ENCODE measurements at regions not wholly inside any gene's neighbourhood (a gene's known extent, or its start where the extent isn't known, plus 50 kb on each side); places are given as distances from the start of the nearest gene placed in this dataset.
"Not testable (repeated sequence)": the region's sequence is repeated elsewhere in the genome, so short reads cannot be mapped to it uniquely, and the experiment has no call there.

DNA sequence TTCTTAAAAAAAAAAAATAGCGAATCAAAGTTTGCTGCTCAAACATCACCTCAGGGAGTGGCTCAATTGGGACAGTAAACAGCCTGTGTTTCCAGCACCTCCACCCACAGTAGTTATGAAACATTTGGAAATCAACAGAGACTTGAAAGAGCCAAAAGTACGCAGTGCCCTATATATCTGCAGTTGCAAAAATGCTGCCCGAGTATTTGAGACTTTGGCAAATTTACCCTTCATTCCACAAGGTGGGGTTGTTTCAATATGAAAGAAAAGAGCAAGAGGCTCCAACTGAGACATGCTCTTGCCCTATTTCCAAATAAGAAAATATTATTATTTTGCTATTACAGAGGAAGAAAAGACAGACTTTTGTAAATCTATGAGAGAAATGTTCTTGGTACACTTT is 851.1 kb upstream of the RAG2 start:
- no peak for DNase-seq (ENCODE audit: low read depth, low spot score)

DNA sequence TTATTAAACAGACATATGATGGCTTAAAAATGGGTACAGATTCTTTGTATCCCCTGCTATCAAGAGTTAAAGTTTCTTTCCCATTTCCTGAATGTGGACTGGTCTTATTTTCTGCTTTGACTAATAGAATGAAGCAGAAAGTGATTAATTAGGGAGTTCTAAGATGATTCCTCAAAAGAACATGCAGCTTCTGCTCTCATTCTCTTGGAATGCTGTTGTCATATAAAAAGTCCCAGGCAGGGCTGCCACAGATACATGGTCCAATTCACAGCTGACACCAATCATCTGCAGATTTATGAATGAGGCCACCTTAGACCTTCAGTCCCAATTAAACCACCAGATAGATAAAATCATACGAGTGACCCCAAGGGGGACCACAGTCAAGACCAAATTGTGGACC is 844.5 kb upstream of the RAG2 start:
- no peak for DNase-seq (ENCODE audit: low read depth, low spot score)

DNA sequence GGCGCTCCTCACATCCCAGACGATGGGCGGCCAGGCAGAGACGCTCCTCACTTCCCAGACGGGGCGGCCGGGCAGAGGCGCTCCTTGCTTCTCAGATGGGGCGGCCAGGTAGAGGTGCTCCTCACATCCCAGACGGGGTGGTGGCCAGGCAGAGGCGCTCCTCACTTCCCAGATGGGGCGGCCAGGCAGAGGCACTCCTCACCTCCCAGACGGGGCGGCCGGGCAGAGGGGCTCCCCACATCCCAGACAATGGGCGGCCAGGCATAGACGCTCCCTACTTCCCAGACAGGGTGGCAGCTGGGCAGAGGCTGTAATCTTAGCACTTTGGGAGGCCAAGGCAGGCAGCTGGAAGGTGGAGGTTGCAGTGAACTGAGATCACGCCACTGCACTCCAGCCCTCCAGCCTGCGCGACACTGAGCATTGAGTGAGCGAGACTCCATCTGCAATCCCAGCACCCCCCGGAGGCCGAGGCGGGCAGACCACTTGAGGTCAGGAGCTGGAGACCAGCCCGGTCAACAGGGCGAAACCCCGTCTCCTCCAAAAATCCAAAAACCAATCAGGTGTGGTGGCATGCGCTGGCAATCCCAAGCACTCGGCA is 833.7 kb upstream of the RAG2 start:
- not testable (repeated sequence) for DNase-seq (ENCODE audit: low read depth, low spot score)

DNA sequence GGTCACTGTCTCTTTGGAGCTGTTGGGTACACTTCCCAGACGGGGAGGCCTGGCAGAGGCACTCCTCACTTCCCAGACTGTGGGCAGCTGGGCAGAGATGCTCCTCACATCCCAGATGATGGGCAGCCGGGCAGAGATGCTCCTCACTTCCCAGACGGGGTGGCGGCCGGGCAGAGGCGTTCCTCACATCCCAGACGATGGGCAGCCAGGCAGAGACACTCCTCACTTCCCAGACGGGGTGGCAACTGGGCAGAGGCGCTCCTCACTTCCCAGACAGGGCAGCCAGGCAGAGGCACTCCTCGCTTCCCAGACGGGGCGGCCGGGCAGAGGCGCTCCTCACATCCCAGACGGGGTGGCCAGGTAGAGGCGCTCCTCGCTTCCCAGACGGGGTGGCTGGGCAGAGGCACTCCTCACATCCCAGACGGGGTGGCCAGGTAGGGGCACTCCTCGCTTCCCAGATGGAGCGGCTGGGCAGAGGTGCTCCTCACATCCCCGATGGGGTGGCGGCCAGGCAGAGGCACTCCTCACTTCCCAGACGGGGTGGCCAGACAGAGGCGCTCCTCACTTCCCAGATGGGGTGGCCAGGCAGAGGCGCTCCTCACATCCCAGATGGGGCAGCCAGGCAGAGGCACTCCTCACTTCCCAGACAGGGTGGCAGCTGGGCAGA is 833.1 kb upstream of the RAG2 start:
- not testable (repeated sequence) for DNase-seq (ENCODE audit: low read depth, low spot score)

DNA sequence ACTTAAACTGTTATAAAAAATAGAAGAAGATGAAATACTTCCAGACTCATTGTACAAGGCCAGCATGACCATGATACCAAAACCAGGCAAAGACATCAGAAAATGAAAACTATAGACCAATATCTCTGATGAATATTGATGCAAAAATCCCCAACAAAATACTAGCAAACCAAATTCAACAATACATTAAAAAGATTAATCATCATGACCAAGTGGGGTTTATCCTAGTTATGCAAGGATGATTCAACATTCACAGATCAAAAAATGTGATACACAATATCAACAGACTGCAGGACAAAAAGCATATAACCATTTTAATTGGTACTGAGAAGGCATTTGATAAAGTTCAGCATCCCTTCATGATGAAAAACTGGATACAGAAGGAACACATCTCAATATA is 824.5 kb upstream of the RAG2 start:
- no peak for DNase-seq (ENCODE audit: low read depth, low spot score)

DNA sequence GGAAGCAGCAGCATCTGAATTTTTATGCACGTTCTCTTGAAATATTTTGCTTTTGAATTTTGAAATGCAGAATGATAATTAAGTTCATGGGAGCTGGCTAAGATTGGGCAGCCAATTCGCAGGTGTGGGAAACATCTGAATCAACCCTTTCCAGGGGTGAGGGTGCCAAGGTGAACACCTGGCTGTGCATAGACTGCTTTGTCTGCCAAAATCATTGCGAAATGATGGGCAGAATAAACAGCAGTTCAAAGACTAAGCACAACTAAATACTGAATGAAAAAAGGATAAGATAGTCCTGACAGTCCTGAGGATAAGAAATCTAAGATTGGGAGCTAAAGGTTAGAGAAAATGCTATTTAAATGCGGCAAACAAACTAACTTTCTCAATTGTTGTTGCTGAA is 813.3 kb upstream of the RAG2 start:
- DNase-seq (ENCODE audit: low read depth, low spot score), result no peak

DNA sequence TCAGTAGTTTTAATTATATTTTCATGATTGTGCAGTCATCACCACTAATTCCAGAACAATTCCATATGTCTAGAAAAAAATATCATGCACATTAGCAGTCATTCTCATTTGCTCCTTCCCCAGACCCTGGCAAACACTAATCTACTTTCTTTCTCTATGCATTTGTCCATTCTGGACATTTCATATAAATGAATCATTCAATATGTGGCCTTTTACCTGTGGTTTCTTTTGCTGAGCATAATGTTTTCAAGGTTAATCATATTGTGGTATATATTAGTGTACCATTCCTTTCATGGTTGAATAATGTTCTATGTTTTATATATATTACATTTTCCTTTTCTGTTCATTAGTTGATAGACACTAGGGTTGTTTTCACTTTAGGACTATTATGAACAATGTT is 811.1 kb upstream of the RAG2 start:
- no peak for DNase-seq (ENCODE audit: low read depth, low spot score)

DNA sequence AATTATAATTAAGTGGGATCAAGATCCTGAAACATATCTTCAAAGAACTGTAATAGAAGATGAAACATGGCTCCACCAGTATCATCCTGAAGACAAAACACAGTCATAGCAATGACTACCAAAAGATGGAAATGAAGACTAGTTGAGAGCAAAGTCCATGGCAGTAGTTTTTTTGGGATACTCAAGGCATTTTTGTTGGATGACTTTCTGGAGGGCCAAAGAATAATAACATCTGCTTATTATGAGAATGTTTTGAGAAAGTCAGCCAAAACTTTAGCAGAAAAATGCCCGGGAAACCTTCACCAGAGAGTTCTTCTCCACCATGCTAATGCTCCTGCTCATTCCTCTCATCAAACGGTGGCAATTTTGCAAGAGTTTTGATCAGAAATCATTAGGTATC is 809.4 kb upstream of the RAG2 start:
- DNase-seq (ENCODE audit: low read depth, low spot score), result no peak

DNA sequence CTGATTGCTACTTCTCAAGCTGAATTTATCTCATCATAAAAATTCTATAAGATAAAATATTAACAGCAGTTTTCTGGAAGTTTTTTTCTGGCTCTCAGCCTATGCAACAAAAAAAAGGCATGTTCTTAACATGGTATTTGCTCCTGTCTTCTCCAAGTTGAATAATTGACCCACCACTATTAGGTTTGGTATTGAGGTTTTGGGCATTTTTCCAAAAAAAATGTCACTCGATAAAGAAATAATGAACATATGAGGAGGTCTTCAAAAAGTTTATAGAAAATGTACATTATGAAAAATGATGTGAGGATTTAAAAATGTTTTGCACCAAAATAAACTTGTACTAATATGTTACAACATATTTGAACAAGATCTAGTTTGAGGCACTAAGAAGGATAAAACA is 808.6 kb upstream of the RAG2 start:
- no peak for DNase-seq (ENCODE audit: low read depth, low spot score)

DNA sequence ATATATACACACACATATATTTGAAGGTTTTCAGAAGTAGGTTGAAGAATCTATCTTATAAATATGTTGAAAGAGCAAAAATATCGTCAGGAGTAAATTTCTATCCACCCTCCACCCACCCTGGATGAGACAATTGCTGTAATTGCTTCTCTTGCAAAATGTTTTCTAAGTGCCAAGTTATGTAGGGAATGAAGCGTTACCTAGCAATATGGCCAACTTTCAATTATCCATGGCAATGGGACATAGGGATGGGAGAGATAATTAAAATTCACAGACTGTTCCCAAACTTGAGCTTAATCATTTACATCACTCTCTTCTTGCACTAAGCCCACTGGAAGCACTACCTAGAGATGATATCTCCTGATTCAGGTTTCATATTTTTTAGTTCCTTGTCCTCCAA is 806.2 kb upstream of the RAG2 start:
- no peak for DNase-seq (ENCODE audit: low read depth, low spot score)

DNA sequence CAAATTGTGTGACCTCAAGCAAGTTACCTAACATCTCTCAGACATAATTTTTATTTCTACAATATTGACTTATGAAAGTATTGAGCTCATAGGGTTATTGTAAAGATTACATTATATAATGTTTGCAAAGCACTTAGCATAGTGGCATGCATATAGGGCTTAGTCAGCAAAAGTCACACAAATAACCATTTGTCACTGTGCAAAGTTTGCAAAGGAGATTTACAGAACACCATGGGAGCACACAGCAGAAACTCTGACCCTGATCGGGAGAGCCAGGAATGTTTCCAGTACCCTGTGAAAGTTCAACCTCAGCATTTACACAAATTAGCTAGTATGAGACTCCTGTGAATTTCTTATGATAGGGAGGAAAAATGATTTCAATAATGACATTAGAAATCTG is 804.6 kb upstream of the RAG2 start:
- DNase-seq (ENCODE audit: low read depth, low spot score), result no peak

DNA sequence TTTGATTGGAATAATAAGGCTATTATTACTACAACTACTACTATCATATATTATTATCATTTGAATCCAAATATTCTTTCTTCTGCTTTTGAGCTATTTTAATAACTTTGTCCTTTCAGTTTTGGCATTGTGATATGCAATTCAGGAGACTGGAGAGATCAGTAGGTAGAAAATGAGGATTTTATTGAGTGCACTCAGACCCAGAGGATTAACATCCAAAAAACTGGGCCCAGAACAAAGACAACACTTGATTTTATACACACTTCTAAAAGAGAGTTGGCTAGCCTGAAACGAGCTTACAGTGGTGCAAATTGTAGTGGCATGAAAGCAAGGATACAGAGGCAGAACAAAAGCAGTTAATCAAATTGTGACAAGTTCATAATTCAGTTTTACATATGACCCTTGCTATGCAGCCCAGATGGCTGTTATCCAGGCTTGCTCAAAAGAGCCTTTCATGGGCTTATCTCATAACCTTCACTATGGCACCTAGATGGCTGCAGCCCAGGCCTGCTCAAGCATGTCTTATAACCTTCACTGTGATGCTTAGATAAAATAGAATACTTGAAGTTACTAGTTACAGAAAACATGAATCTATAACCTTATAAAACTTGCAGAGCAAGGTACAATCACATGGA is 796.3 kb upstream of the RAG2 start:
- no peak for DNase-seq (ENCODE audit: low read depth, low spot score)

DNA sequence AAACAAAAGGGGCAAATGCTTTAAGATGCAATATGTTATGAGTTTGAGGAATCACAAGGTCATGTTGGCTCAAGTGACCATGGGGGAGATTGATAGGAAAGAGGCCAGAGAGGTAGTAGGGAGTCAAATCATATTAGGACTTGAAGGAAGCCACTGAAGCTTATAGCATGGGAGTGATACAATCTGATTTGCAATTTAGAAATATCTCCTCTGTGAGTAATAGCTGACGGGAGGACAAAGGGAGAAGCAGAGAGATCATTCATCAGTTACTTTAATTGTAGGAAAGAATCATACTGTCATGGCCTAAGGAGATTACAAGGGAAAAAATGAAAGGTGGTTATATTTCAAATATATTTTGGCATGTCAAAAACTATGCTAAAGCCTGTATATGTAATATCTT is 793.6 kb upstream of the RAG2 start:
- no peak for DNase-seq (ENCODE audit: low read depth, low spot score)

DNA sequence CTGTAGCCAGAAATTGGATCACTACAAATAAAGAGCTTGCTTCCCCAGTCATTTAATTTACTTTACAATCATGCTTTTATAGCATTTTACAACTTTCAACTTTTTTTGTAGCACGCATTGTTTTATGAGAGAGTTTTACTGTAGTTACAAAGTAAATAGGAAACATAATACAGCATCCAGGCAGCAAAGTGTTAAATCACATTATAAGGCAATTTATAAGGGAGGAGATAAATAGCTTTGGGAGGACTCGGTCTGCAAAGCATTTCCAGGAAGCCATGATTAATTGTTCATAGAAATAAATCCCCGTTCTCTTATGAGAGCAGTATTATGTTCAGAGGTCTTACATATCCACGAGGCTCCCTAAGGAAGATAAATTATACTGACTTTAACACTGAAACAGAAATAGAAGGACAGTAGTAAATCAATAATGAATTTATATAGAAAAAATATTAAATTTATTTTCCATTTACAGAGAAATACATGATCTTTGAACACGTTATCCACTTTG is 792.6 kb upstream of the RAG2 start:
- no peak for DNase-seq (ENCODE audit: low read depth, low spot score)

DNA sequence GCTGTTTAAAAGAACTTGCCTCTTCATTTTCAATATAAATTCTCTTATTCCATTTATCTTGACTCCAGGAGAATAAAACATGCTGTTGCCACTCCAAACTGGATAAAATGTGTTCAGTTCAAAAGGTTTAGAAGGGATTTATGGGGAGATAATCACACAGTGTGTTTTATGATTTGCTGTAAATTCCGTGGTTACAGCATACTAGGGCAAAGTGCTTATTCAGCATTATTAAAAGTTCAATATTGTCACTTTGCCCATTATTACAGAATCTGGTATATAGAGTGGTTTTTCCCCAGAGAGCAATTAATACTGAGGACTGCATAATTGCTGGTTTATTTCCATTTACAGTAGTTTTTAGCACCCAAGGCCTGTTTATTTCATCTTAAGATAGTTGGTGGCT is 780.9 kb upstream of the RAG2 start:
- no peak for DNase-seq (ENCODE audit: low read depth, low spot score)

DNA sequence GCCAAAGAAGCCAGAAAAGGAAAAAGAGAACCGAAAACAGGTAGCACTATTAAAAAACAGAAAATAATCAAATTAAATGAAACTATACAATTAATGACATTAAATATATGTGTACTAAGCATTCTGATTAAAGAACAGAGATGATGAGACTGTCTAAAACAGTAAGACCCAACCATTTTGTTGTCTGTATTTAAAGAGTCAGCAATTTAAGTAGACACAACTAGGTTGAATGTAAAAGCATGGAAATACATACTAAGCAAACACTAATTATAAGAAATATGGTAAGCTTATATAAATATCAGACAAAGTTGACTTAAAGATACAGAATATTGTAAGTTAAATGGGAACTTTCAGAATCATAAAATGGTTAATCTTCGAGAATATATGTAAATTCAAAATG is 774.6 kb upstream of the RAG2 start:
- no peak for DNase-seq (ENCODE audit: low read depth, low spot score)

DNA sequence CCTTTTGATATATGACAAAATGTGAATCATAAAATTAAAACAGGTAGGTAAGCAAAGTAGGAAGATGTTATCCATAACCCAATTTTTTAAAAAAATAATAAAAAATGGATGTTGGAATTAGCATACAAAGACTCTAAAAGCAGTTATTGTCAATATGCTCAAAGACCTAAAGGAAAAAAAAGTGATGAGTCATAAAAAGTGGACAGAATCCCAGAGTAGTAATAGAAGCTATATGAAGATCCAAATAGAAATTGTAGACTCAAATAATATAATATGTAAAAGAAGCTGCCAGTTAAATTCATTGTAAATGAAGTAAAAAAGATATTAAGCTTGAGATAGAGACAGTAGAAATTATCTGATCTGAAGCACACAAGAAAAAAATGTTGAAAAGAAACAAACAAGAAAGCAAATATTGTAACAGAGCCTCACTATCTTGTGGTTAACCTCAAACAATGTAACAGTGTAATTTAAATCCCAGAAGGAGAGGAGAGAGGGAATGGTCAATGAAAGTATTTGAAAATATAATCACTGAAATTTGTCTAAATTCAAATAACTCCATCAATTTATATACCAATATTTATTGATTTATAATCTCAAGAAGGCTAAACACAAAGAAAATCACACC is 773.4 kb upstream of the RAG2 start:
- DNase-seq (ENCODE audit: low read depth, low spot score), result no peak

DNA sequence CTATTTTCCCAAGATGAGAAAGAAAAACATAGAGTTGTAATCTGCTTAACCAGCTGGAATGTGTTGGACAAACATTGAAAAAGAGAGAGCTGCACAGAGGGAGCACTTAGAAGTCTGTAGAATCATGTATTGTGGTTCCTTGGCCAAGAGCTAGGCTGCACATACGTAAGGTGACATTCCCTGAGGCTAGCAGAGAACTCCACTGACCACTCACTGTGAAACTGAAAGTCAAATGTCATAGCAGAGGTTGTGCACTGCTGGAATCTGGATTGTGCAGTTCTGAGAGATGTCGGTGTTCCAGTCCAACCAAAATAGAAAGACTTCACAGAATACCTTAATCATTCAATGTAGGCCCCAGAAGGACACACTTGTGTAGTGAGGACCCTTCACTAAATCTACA is 772.8 kb upstream of the RAG2 start:
- no peak for DNase-seq (ENCODE audit: low read depth, low spot score)

DNA sequence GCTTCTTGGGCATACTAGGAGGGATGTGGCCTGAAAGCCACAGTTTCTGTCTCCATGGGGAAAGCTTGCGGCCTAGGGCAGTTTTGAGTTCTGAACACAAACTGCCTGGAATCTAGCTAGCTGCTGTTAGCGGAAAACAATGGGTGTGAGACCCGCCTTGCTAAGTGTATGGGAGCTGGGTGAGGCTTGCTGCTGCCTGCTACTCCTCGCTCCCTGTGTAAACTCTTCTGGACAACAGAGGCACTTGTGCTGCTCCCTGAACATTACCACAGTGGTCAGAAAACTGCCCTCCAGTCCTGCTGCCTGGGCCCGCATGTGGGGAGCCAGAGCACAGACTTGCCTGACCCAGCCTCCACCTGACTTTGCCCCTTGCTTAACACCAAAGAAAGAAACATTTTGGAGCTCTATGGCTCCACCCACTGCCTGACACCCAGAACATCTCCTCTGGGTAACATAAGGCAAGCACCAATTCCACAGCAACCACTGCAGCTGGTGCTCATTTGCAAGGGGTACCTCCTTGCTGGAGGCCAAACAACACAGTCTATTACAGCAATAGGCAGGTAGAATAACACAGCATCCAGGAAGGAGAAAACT is 766.3 kb upstream of the RAG2 start:
- DNase-seq (ENCODE audit: low read depth, low spot score), result peak; percentile 15

DNA sequence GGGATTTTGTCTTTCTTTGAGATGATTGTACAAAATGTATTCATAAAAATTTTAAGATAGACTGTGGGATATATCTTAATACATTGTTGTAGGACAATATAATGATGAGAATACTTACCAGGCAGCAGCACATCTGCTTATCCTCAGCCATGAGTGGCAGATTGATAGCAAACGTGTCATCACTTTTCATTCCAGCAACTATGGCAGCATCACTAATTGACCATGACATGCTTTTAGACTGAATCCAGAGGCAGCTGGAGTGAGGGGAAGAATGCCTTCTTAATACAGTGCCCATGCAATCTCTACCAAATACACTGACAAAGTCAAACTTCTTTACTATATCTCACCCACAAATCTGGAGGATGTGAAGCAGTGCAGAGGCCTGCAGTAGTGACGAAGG is 755.2 kb upstream of the RAG2 start:
- no peak for DNase-seq (ENCODE audit: low read depth, low spot score)

DNA sequence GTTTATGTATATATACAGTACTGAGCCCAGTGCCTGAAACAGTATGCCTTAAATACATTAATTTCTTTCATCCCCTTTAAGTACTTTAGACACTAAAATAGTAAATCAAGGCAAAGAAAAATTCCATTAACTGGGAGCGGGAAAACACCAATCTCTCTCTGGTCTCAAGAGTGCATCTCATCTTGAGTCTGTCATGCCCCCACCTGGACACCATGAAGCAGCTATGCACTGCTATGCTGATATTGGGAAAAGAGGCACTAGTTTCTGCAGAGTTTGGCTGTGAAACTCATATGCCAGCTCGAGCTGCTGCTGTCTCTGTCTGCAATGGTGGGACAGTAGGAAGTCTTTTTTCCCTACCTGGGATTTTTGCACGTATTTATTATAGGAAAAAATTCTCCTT is 754.4 kb upstream of the RAG2 start:
- no peak for DNase-seq (ENCODE audit: low read depth, low spot score)

DNA sequence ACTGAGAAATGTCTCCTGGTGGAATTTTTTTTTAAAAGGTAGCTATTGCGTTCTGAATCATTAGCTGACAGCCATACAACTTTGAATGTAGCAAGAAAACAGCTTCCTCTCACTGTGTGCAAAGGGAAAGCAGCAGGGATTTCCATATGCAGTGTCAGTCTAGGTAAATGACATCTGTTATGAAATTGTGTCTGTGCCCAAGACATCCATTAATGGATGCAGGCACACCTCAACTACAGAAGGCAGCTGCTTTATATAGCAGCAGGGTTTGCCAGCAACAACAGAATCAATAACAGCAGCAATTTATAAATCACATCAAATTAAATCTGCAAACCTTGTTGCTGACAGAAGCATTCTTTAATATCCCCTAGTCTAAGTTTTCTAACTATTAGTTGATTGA is 745.3 kb upstream of the RAG2 start:
- DNase-seq (ENCODE audit: low read depth, low spot score), result no peak

All from iPS DF 19.7 (cell line).